ENCODE measurements at regions not wholly inside any gene's neighbourhood (a gene's known extent, or its start where the extent isn't known, plus 50 kb on each side); places are given as distances from the start of the nearest gene placed in this dataset.

DNA sequence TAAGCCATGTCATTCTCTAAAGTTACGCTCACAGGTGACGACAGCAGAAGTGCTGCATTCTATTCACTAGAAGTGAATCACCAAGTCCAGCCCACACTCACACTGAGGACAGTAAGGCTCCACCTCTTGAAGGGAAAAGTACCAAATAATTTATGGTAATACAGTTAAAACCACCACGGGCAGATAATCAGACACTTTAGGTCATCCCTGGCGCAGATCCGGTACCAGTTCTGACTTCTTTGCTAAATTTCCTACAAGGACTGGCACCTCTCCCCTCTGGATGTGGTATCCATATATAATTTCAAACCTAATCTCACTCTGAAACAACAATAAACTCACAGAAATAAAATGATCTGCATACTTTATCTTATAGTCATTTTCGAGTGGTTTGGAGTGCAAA is 954.7 kb upstream of the GHITM start:
- TF ChIP-seq TAF1 (IDR thresholded peaks at IDR 0.05; ENCODE audit: borderline replicate concordance, low read depth, low read length) (no peak), POLR2A (IDR thresholded peaks at IDR 0.05; ENCODE audit: low read depth, low read length) (no peak), POLR2AphosphoS5 (IDR thresholded peaks at IDR 0.05; ENCODE audit: low read depth, low read length) (no peak)
